Panc1 (cell line): ENCODE measurements at regions not wholly inside any gene's neighbourhood (a gene's known extent, or its start where the extent isn't known, plus 50 kb on each side); places are given as distances from the start of the nearest gene placed in this dataset.

Experiments used
- ATAC-seq: fragments of 200-7000 bp; cut with Tn5 transposase; 2 replicates; pipeline ENCODE4 v1.9.1; 2020; ENCODE audit warnings: mild to moderate bottlenecking, moderate library complexity
- BruUV-seq: library from RNA; stranded (reverse); fragments of 400-500 nt; replicated peaks from 2 replicates; lab custom pipeline; 2021; lab: Mats Ljungman, UMichigan
- CTCF ChIA-PET: fragments of 300-600 bp; sonication (Branson Sonifier 250); formaldehyde crosslinking; loops from one replicate; lab custom pipeline; 2022; ENCODE audit warnings: antibody characterized with exemption; lab: Charles Lee
- POLR2A ChIA-PET: fragments of 300-600 bp; sonication (Branson Sonifier 250); formaldehyde crosslinking; loops from one replicate; lab custom pipeline; 2022; ENCODE audit warnings: antibody characterized with exemption; lab: Charles Lee
- DNase-seq: peaks from one replicate; pipeline ENCODE4 v3.0.0-alpha.2; 2010; ENCODE audit warnings: low read depth, low spot score
- H3K27ac ChIP-seq: 2 replicates; pipeline ENCODE4 v1.5.1; 2011; ENCODE audit warnings: mild to moderate bottlenecking, low read length, inconsistent platforms
- H3K27me3 ChIP-seq: fragments of 200-500 bp; sonication (Bioruptor generic); 2 replicates; pipeline ENCODE4 v1.6.0; 2014; ENCODE audit warnings: low read length, inconsistent platforms; ENCODE audit not compliant: control insufficient read depth, insufficient read depth
- H3K36me3 ChIP-seq: fragments of 200-500 bp; sonication (Bioruptor generic); 2 replicates; pipeline ENCODE4 v1.5.1; 2014; ENCODE audit warnings: inconsistent platforms, mild to moderate bottlenecking, low read length, moderate library complexity; ENCODE audit not compliant: control insufficient read depth, insufficient read depth
- H3K4me1 ChIP-seq: 2 replicates; pipeline ENCODE4 v1.5.1; 2011; ENCODE audit warnings: inconsistent platforms, mild to moderate bottlenecking, low read length, moderate library complexity; ENCODE audit not compliant: control insufficient read depth, insufficient read depth
- H3K4me3 ChIP-seq, 2 experiments: 2 replicates each; pipeline ENCODE4 v1.5.1; 2011 to 2012; ENCODE audit warnings: low read depth in 2 of 2, low read length in 2 of 2, mild to moderate bottlenecking in 2 of 2, inconsistent platforms in 1 of 2, moderate library complexity in 1 of 2
- H3K9me3 ChIP-seq: fragments of 200-500 bp; sonication (Bioruptor generic); 2 replicates; pipeline ENCODE4 v1.5.1; 2014; ENCODE audit warnings: low read depth, mild to moderate bottlenecking, inconsistent platforms, low read length, moderate library complexity; ENCODE audit not compliant: control insufficient read depth, insufficient read depth
- POLR2AphosphoS5 ChIP-seq: IDR thresholded peaks from 2 replicates; pipeline ENCODE4 v1.6.1; 2012; ENCODE audit warnings: mild to moderate bottlenecking, low read depth, low read length, moderate library complexity
- SIN3A ChIP-seq: IDR thresholded peaks from 2 replicates; pipeline ENCODE4 v1.6.1; 2012; ENCODE audit warnings: low read depth, mild to moderate bottlenecking, low read length, moderate library complexity, borderline replicate concordance; ENCODE audit not compliant: insufficient read depth
- TCF7L2 ChIP-seq: IDR thresholded peaks from 2 replicates; pipeline ENCODE4 v1.6.1; 2011; ENCODE audit warnings: mild to moderate bottlenecking, low read depth, low read length, inconsistent platforms
- in situ Hi-C: cut with HindIII; loops from 2 replicates; pipeline ENCODE4 v1.10.0; 2016; ENCODE audit warnings: low sequenced_read_pairs, low pct_unique_long_range_greater_than_20kb
- intact Hi-C: fragments of 100-400 bp; cut with micrococcal nuclease; formaldehyde crosslinking; loops from one replicate; pipeline ENCODE4 v1.10.0; 2022; ENCODE audit not compliant: unreplicated experiment
- TF ChIP-seq, protein P1 (sequence below): fragments of 450-650 bp; IDR thresholded peaks from 2 replicates; pipeline ENCODE4 v1.5.1; 2017; ENCODE audit warnings: mild to moderate bottlenecking
- TF ChIP-seq, protein P2 (sequence below), 2 experiments: IDR thresholded peaks; 2 replicates each; pipeline ENCODE4 v1.6.1; 2011 to 2012; ENCODE audit warnings: low read depth in 2 of 2, control low read depth in 1 of 2, low read length in 1 of 2, mild to moderate bottlenecking in 1 of 2, moderate library complexity in 1 of 2; ENCODE audit not compliant: insufficient read depth in 1 of 2

DNA sequence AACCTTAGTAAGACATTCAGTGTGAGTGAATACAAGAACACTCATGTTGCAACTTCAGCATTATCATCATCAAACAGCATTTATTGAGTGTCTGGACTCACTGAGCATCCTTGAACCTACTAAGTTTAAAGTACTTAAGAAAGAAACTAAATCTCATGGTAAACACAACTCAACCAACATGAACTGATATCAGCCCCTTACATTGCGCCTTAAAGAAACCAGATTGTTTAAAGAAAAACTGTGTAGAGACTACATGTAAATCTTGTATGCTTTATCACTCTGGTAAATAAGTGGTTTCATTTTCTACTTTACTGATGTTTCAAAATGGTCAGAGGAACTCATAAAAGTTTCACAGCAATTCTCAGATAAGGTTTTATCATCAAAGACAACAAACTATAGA, 157.5 kb upstream of the FERD3L start:
- intact Hi-C loops: no loop called here
- CTCF ChIA-PET: no interaction called here
- H3K36me3 ChIP-seq: no peaks in the 10 kb centered on the region
- no peak overlapping the region for H3K4me3 ChIP-seq
- DNase-seq: no peak
- TF ChIP-seq, protein P1, sequence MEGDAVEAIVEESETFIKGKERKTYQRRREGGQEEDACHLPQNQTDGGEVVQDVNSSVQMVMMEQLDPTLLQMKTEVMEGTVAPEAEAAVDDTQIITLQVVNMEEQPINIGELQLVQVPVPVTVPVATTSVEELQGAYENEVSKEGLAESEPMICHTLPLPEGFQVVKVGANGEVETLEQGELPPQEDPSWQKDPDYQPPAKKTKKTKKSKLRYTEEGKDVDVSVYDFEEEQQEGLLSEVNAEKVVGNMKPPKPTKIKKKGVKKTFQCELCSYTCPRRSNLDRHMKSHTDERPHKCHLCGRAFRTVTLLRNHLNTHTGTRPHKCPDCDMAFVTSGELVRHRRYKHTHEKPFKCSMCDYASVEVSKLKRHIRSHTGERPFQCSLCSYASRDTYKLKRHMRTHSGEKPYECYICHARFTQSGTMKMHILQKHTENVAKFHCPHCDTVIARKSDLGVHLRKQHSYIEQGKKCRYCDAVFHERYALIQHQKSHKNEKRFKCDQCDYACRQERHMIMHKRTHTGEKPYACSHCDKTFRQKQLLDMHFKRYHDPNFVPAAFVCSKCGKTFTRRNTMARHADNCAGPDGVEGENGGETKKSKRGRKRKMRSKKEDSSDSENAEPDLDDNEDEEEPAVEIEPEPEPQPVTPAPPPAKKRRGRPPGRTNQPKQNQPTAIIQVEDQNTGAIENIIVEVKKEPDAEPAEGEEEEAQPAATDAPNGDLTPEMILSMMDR: no peak
- no peak for TF ChIP-seq TCF7L2
- no peak for TF ChIP-seq POLR2AphosphoS5
- TF ChIP-seq SIN3A: no peak
- TF ChIP-seq, protein P2, sequence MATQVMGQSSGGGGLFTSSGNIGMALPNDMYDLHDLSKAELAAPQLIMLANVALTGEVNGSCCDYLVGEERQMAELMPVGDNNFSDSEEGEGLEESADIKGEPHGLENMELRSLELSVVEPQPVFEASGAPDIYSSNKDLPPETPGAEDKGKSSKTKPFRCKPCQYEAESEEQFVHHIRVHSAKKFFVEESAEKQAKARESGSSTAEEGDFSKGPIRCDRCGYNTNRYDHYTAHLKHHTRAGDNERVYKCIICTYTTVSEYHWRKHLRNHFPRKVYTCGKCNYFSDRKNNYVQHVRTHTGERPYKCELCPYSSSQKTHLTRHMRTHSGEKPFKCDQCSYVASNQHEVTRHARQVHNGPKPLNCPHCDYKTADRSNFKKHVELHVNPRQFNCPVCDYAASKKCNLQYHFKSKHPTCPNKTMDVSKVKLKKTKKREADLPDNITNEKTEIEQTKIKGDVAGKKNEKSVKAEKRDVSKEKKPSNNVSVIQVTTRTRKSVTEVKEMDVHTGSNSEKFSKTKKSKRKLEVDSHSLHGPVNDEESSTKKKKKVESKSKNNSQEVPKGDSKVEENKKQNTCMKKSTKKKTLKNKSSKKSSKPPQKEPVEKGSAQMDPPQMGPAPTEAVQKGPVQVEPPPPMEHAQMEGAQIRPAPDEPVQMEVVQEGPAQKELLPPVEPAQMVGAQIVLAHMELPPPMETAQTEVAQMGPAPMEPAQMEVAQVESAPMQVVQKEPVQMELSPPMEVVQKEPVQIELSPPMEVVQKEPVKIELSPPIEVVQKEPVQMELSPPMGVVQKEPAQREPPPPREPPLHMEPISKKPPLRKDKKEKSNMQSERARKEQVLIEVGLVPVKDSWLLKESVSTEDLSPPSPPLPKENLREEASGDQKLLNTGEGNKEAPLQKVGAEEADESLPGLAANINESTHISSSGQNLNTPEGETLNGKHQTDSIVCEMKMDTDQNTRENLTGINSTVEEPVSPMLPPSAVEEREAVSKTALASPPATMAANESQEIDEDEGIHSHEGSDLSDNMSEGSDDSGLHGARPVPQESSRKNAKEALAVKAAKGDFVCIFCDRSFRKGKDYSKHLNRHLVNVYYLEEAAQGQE (IDR thresholded peaks at IDR 0.05; ENCODE audit: insufficient read depth in 1 of 2, low read depth in 2 of 2, low read length in 1 of 2): no peak
- POLR2A ChIA-PET: no interaction called here
- no peaks in the 10 kb centered on the region for H3K27me3 ChIP-seq
- H3K27ac ChIP-seq: no peak overlapping the region
- H3K4me1 ChIP-seq: no peaks in the 10 kb centered on the region
- H3K9me3 ChIP-seq: no peaks in the 10 kb centered on the region
- BruUV-seq: no TSS peak
- ATAC-seq: no peak
- in situ Hi-C loops: no loop called here

DNA sequence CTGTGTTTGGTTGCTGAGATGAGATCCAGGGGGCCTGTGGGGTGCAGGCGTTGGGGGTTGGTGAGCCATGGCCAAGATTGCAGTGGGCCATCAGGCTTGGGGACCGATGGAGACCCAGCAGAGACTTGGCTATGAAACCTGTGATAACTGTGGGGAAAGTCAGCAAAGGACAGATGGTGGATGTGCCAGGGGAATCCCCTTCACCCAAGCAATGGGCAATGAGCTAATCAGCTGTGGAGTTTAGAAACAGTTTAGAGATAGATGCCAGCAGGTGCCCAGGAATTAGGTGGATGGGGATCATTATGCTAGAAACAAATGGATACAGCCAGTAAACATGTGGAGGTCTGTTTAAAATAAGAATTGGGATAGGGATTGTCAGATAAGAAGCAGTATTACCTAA, 151.4 kb upstream of the FERD3L start:
- ChIA-PET CTCF (no interaction called here), POLR2A (no interaction called here)
- intact Hi-C loops: no loop called here
- BruUV-seq: no TSS peak
- in situ Hi-C loops: no loop called here
- H3K4me1 ChIP-seq: no peaks in the 10 kb centered on the region
- no peaks in the 10 kb centered on the region for H3K27me3 ChIP-seq
- H3K36me3 ChIP-seq: no peaks in the 10 kb centered on the region
- H3K27ac ChIP-seq: no peak overlapping the region
- no peaks in the 10 kb centered on the region for H3K9me3 ChIP-seq
- no peak for TF ChIP-seq SIN3A
- TF ChIP-seq, protein P2 (IDR thresholded peaks at IDR 0.05; ENCODE audit: insufficient read depth in 1 of 2, low read depth in 2 of 2, low read length in 1 of 2): no peak
- no peak for TF ChIP-seq TCF7L2
- TF ChIP-seq, protein P1: no peak
- H3K4me3 ChIP-seq: no peak overlapping the region
- ATAC-seq: no peak
- DNase-seq: no peak
